H1 (cell line): ENCODE measurements at regions not wholly inside any gene's neighbourhood (a gene's known extent, or its start where the extent isn't known, plus 50 kb on each side); places are given as distances from the start of the nearest gene placed in this dataset.

ENCODE experiments used
- CTCF ChIA-PET: fragments of 300-600 bp; sonication (Branson Sonifier 250); formaldehyde crosslinking; loops from one replicate; lab custom pipeline; 2021; ENCODE audit not compliant: partially characterized antibody; lab: Charles Lee
- POLR2A ChIA-PET: fragments of 300-600 bp; sonication (Branson Sonifier 250); formaldehyde crosslinking; loops from one replicate; lab custom pipeline; 2021; ENCODE audit warnings: inconsistent platforms; ENCODE audit not compliant: partially characterized antibody; lab: Charles Lee
- DNase-seq, 2 experiments: peaks; one replicate each; pipeline versions ENCODE4 v3.0.0 to v3.0.0-alpha.2; 2010 to 2022; ENCODE audit warnings: low spot score in 2 of 2, low read depth in 1 of 2, mixed read lengths in 1 of 2
- FAIRE-seq: peaks from 2 replicates; lab custom pipeline; 2011; peaks lifted over from hg19 to GRCh38; lab: Jason Lieb, UNC
- H2AFZ ChIP-seq: 2 replicates; pipeline ENCODE4 v1.8.1; 2012; ENCODE audit warnings: low read length, inconsistent platforms
- H2AK5ac ChIP-seq: 2 replicates; pipeline ENCODE4 v1.6.1; 2013; ENCODE audit warnings: low read depth, low read length
- H2BK120ac ChIP-seq: replicated peaks from 2 replicates; pipeline ENCODE3; 2013; ENCODE audit warnings: low read depth, low read length, inconsistent platforms
- H2BK12ac ChIP-seq: 2 replicates; pipeline ENCODE4 v1.6.1; 2013; ENCODE audit warnings: low read depth, low read length
- H2BK15ac ChIP-seq: 2 replicates; pipeline ENCODE4 v1.6.1; 2013; ENCODE audit warnings: low read length
- H2BK20ac ChIP-seq: 2 replicates; pipeline ENCODE4 v1.6.1; 2013; ENCODE audit warnings: low read length
- H2BK5ac ChIP-seq: 2 replicates; pipeline ENCODE4 v1.6.1; 2013; ENCODE audit warnings: low read depth, low read length
- H3K14ac ChIP-seq: 2 replicates; pipeline ENCODE4 v1.6.1; 2013; ENCODE audit warnings: inconsistent platforms; ENCODE audit not compliant: insufficient read length
- H3K18ac ChIP-seq: 2 replicates; pipeline ENCODE4 v1.6.1; 2013; ENCODE audit warnings: low read length; ENCODE audit errors: extremely low read depth
- H3K23ac ChIP-seq: 2 replicates; pipeline ENCODE4 v1.6.1; 2013; ENCODE audit warnings: inconsistent platforms; ENCODE audit not compliant: insufficient read length
- H3K23me2 ChIP-seq: 2 replicates; pipeline ENCODE4 v1.6.1; 2013; ENCODE audit warnings: low read depth, low read length
- H3K27ac ChIP-seq: 2 replicates; pipeline ENCODE4 v1.6.1; 2011; ENCODE audit warnings: low read depth, low read length, inconsistent platforms
- H3K27me3 ChIP-seq, 4 experiments: replicated peaks in 1 of 4; 1 replicate in 1 of 4; 2 replicates in 3 of 4; pipeline versions ENCODE4 v1.6.1 to v1.8.1; 2011 to 2013; ENCODE audit warnings: low read length in 3 of 4, mild to moderate bottlenecking in 3 of 4, inconsistent platforms in 2 of 4, mixed read lengths in 2 of 4, moderate library complexity in 1 of 4; ENCODE audit not compliant: control insufficient read depth in 3 of 4, insufficient read depth in 3 of 4; ENCODE audit errors: extremely low read depth in 1 of 4
- H3K36me3 ChIP-seq, 4 experiments: 2 replicates each; pipeline versions ENCODE4 v1.6.1 to v1.8.1; 2011 to 2013; ENCODE audit warnings: mild to moderate bottlenecking in 4 of 4, low read length in 3 of 4, moderate library complexity in 2 of 4, control low read depth in 1 of 4, inconsistent platforms in 1 of 4; ENCODE audit not compliant: insufficient read depth in 4 of 4, control insufficient read depth in 2 of 4
- H3K4ac ChIP-seq: replicated peaks from 2 replicates; pipeline ENCODE3; 2013; ENCODE audit warnings: low read length, low read depth, mixed read lengths, inconsistent platforms; ENCODE audit not compliant: insufficient read length
- H3K4me1 ChIP-seq, 4 experiments: replicated peaks in 1 of 4; 1 replicate in 1 of 4; 2 replicates in 3 of 4; pipeline versions ENCODE4 v1.6.1 to v1.8.1; 2011 to 2013; ENCODE audit warnings: low read length in 3 of 4, inconsistent platforms in 2 of 4, mixed read lengths in 1 of 4; ENCODE audit not compliant: insufficient read depth in 4 of 4, control insufficient read depth in 3 of 4
- H3K4me2 ChIP-seq, 2 experiments: 2 replicates each; pipeline versions ENCODE4 v1.6.1 to v1.8.1; 2011 to 2013; ENCODE audit warnings: low read depth in 2 of 2, low read length in 2 of 2, control low read depth in 1 of 2, inconsistent platforms in 1 of 2, mild to moderate bottlenecking in 1 of 2; ENCODE audit not compliant: insufficient read depth in 1 of 2
- H3K4me3 ChIP-seq, 4 experiments: fragments of 200-600, 300-600 bp in 1 of 4; sonication (generic), shearing (Covaris generic), sonication (Bioruptor Twin) in 1 of 4; 2 replicates each; pipeline versions ENCODE4 v1.5.1 to v1.8.1; 2011 to 2016; ENCODE audit warnings: low read length in 4 of 4, low read depth in 3 of 4, control low read depth in 2 of 4, inconsistent platforms in 2 of 4, mild to moderate bottlenecking in 2 of 4, mixed read lengths in 1 of 4, moderate library complexity in 1 of 4; ENCODE audit not compliant: insufficient read depth in 2 of 4; ENCODE audit errors: extremely low read depth in 1 of 4
- H3K56ac ChIP-seq: replicated peaks from 2 replicates; pipeline ENCODE3; 2013; ENCODE audit warnings: low read depth, mild to moderate bottlenecking, mixed read lengths, low read length, inconsistent platforms; ENCODE audit not compliant: insufficient read length
- H3K79me1 ChIP-seq: 2 replicates; pipeline ENCODE4 v1.6.1; 2013; ENCODE audit warnings: low read depth, low read length, control low read depth
- H3K79me2 ChIP-seq, 2 experiments: 2 replicates each; pipeline versions ENCODE4 v1.6.1 to v1.8.1; 2012 to 2013; ENCODE audit warnings: low read length in 2 of 2, mild to moderate bottlenecking in 2 of 2, inconsistent platforms in 1 of 2; ENCODE audit not compliant: insufficient read depth in 2 of 2, control insufficient read depth in 1 of 2
- H3K9ac ChIP-seq, 4 experiments: replicated peaks in 1 of 4; 1 replicate in 1 of 4; 2 replicates in 3 of 4; pipeline versions ENCODE4 v1.6.1 to v1.8.1; 2011 to 2013; ENCODE audit warnings: low read depth in 3 of 4, low read length in 3 of 4, control low read depth in 2 of 4, mild to moderate bottlenecking in 2 of 4, moderate library complexity in 2 of 4, inconsistent platforms in 1 of 4; ENCODE audit errors: extremely low read depth in 1 of 4
- H3K9me3 ChIP-seq, 2 experiments: 2 replicates each; pipeline versions ENCODE4 v1.6.1 to v1.8.1; 2012 to 2013; ENCODE audit warnings: mild to moderate bottlenecking in 2 of 2, moderate library complexity in 2 of 2, control low read depth in 1 of 2, inconsistent platforms in 1 of 2, low read depth in 1 of 2, low read length in 1 of 2, mixed read lengths in 1 of 2; ENCODE audit not compliant: insufficient read depth in 2 of 2
- H4K20me1 ChIP-seq, 2 experiments: replicated peaks in 1 of 2; 2 replicates each; pipeline versions ENCODE3 to v1.8.1; 2011 to 2013; ENCODE audit warnings: inconsistent platforms in 2 of 2, low read length in 2 of 2, mild to moderate bottlenecking in 1 of 2; ENCODE audit not compliant: insufficient read depth in 2 of 2, control insufficient read depth in 1 of 2
- H4K5ac ChIP-seq: 2 replicates; pipeline ENCODE4 v1.6.1; 2013; ENCODE audit warnings: low read length, low read depth, mixed read lengths, inconsistent platforms; ENCODE audit not compliant: insufficient read length
- H4K8ac ChIP-seq: 2 replicates; pipeline ENCODE4 v1.8.0; 2013; ENCODE audit warnings: mild to moderate bottlenecking, moderate library complexity, low read length, inconsistent platforms; ENCODE audit not compliant: insufficient read depth; ENCODE audit errors: extremely low read depth
- H4K91ac ChIP-seq: replicated peaks from 2 replicates; pipeline ENCODE3; 2013; ENCODE audit warnings: low read length, mixed read lengths, inconsistent platforms; ENCODE audit not compliant: insufficient read length
- ATF2 ChIP-seq: IDR thresholded peaks from 2 replicates; pipeline ENCODE4 v1.6.1; 2012; ENCODE audit warnings: low read length, inconsistent platforms
- CEBPB ChIP-seq: IDR thresholded peaks from 2 replicates; pipeline ENCODE4 v1.6.1; 2012; ENCODE audit warnings: low read depth, low read length
- CHD2 ChIP-seq: IDR thresholded peaks from 2 replicates; pipeline ENCODE4 v1.6.1; 2012; ENCODE audit warnings: low read length, improper control_type of control experiment
- CREB1 ChIP-seq: IDR thresholded peaks from 2 replicates; pipeline ENCODE4 v1.6.1; 2012; ENCODE audit warnings: inconsistent platforms
- GABPA ChIP-seq: IDR thresholded peaks from 2 replicates; pipeline ENCODE4 v1.6.1; 2011; ENCODE audit warnings: mild to moderate bottlenecking, low read length, moderate library complexity, borderline replicate concordance; ENCODE audit not compliant: insufficient read depth
- NANOG ChIP-seq: IDR thresholded peaks from 2 replicates; pipeline ENCODE4 v1.6.1; 2011; ENCODE audit warnings: low read length, low read depth, mild to moderate bottlenecking, inconsistent platforms; ENCODE audit not compliant: insufficient read depth, poor library complexity, severe bottlenecking
- POLR2AphosphoS5 ChIP-seq: IDR thresholded peaks from 2 replicates; pipeline ENCODE4 v1.6.1; 2011; ENCODE audit warnings: low read depth, low read length
- RAD21 ChIP-seq, 2 experiments: IDR thresholded peaks in 1 of 2; conservative IDR thresholded peaks in 1 of 2; 2 replicates each; pipeline ENCODE4 v1.6.1; 2011; ENCODE audit warnings: low read depth in 2 of 2, low read length in 2 of 2, improper control_type of control experiment in 1 of 2, inconsistent platforms in 1 of 2, mild to moderate bottlenecking in 1 of 2, moderate library complexity in 1 of 2
- RFX5 ChIP-seq: IDR thresholded peaks from 2 replicates; pipeline ENCODE4 v1.6.1; 2011; ENCODE audit warnings: low read depth, low read length, improper control_type of control experiment, borderline replicate concordance
- SP1 ChIP-seq: IDR thresholded peaks from 2 replicates; pipeline ENCODE4 v1.6.1; 2011; ENCODE audit warnings: low read depth, low read length
- SRF ChIP-seq: IDR thresholded peaks from 2 replicates; pipeline ENCODE4 v1.6.1; 2011; ENCODE audit warnings: mild to moderate bottlenecking, low read depth, low read length, moderate library complexity
- USF2 ChIP-seq: IDR thresholded peaks from 2 replicates; pipeline ENCODE4 v1.6.1; 2011; ENCODE audit warnings: low read length, improper control_type of control experiment
- WGBS, 2 experiments: shearing (Covaris generic) in 1 of 2; methylation state at CpG; one replicate each; pipeline versions ENCODE4 v1.1.6 to v1.1.7; 2013 to 2015; ENCODE audit warnings: low lambda C conversion rate in 2 of 2, mixed read lengths in 2 of 2, inconsistent platforms in 1 of 2, low coverage in 1 of 2, missing lambda C conversion rate in 1 of 2; ENCODE audit not compliant: insufficient replicate concordance in 2 of 2, insufficient coverage in 1 of 2, insufficient read length in 1 of 2; ENCODE audit errors: extremely low coverage in 1 of 2, missing lambda C conversion rate in 1 of 2; 5-methylcytosine and 5-hydroxymethylcytosine counted together

GRCh38 chr2:174669336-174669735 is 71.7 kb upstream of the WIPF1 start:
- H2BK5ac ChIP-seq = no peak overlapping the region
- no peak overlapping the region for H2AFZ ChIP-seq
- no peaks in the 10 kb centered on the region for H3K27me3 ChIP-seq
- H4K8ac ChIP-seq = no peak overlapping the region
- H3K36me3 ChIP-seq = no peaks in the 10 kb centered on the region; a peak in 1 of 8 replicates
- H2BK12ac ChIP-seq = no peak overlapping the region
- no peak overlapping the region for H3K4me2 ChIP-seq
- CTCF ChIA-PET = interaction anchor here (1.2 to 2.9 kb wide), 2 partner anchors 28 to 207 kb away, joined by 4 to 12 read pairs; no protein-coding TSS in a partner anchor
- no peak overlapping the region for H3K27ac ChIP-seq
- peaks cover 4 to 13% of the 10 kb centered on the region in 2 experiments; a peak in 1 of 4 replicates for H3K9me3 ChIP-seq
- no peak overlapping the region for H3K9ac ChIP-seq
- no peak overlapping the region for H3K4ac ChIP-seq
- no peak overlapping the region for H4K91ac ChIP-seq
- no peak overlapping the region for H3K23ac ChIP-seq
- 0 out of 2 replicates have a peak, but pooled peaks cover 2% of the 10 kb centered on the region for H3K79me1 ChIP-seq
- no peaks in the 10 kb centered on the region for H3K23me2 ChIP-seq
- H3K4me3 ChIP-seq = no peak overlapping the region
- no peaks in the 10 kb centered on the region for H4K20me1 ChIP-seq
- 90% methylated on average over 5 of the region's 5 CpGs; no CpG with 5 or more reads in 1 of the 2 experiments for WGBS, 2 experiments
- no peak overlapping the region for H4K5ac ChIP-seq
- H3K56ac ChIP-seq = no peak overlapping the region
- FAIRE-seq (no peak), DNase-seq (no peak)
- no peak overlapping the region for H3K14ac ChIP-seq
- no peak overlapping the region for H2BK120ac ChIP-seq
- H2BK15ac ChIP-seq = no peak overlapping the region
- H3K18ac ChIP-seq = no peak overlapping the region
- no peaks in the 10 kb centered on the region for H3K79me2 ChIP-seq
- POLR2A ChIA-PET = interaction anchor here (1.7 kb wide), 1 partner anchor 13 kb away, joined by 3 read pairs; no protein-coding TSS in a partner anchor
- H2AK5ac ChIP-seq = no peak overlapping the region
- no peak overlapping the region for H2BK20ac ChIP-seq
- peaks cover 0 to 6% (median 1%) of the 10 kb centered on the region in 4 experiments; a peak in 3 of 7 replicates for H3K4me1 ChIP-seq
- TF ChIP-seq RAD21 (IDR thresholded peaks at IDR 0.05 in 1 of 2, conservative IDR thresholded peaks at IDR 0.05 in 1 of 2; ENCODE audit: low read depth in 2 of 2, low read length in 2 of 2) (no peak), GABPA (no peak), POLR2AphosphoS5 (no peak), ATF2 (no peak), CREB1 (no peak), RFX5 (no peak), CEBPB (no peak), SRF (no peak), NANOG (no peak), SP1 (no peak), USF2 (no peak), CHD2 (no peak)
